ENCODE measurements at regions not wholly inside any gene's neighbourhood (a gene's known extent, or its start where the extent isn't known, plus 50 kb on each side); places are given as distances from the start of the nearest gene placed in this dataset.

DNA sequence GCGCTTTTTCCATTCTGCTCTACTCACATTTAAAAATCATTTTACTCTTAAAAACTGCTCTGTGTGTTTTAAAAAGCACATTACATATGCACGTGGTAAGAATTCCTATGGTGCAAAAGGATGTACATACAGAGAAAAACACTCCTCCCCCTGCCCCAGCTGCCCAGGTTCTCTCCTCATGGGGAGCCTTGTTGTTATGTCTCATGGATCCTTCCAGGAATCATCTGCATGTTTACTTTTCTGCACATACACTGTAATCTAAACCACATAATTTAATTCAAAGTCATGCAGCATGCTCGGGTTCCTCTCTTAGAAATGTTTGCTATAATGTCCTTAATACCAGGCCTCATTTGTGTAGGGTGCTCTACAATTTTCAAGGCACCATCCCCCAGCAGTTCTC lies 243.3 kb downstream of the LOXHD1 start:
- H3K27me3 Mint-ChIP-seq (ENCODE audit: low read depth), result no peaks in the 10 kb centered on the region
- CTCF ChIA-PET, result no interaction called here
- H3K4me3 Mint-ChIP-seq, result no peak overlapping the region
- H3K9me3 Mint-ChIP-seq, result no peaks in the 10 kb centered on the region
- no peaks in the 10 kb centered on the region for H3K4me1 Mint-ChIP-seq (ENCODE audit: low read depth)
- no peak overlapping the region for H3K27ac Mint-ChIP-seq
- intact Hi-C loops (cut with micrococcal nuclease), result no loop called here
- no peak for DNase-seq
- no peaks in the 10 kb centered on the region for H3K36me3 Mint-ChIP-seq (ENCODE audit: low read depth)

DNA sequence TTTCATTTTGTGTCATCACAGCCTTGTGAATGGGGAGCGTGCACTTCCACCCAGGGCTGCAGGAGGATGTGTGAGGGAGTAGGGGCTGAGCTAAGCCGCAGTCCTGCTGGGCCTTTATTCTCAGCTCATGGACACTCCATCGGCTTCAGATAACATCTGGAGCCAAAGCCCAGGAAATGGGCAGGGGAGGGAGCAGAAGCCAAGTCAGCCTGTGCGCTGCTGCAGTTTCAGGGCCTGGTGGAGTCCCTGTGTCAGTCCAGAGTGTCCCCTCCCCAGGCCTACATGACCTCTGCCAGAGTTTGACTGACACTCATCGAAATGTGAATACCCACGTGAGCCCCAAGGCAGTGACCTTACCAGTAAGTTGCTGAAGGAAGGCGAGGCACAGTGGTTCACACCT lies 242.2 kb downstream of the LOXHD1 start:
- Mint-ChIP-seq H3K27me3 (ENCODE audit: low read depth) (no peaks in the 10 kb centered on the region), H3K36me3 (ENCODE audit: low read depth) (no peaks in the 10 kb centered on the region), H3K4me1 (ENCODE audit: low read depth) (no peaks in the 10 kb centered on the region), H3K4me3 (no peak overlapping the region), H3K9me3 (no peaks in the 10 kb centered on the region), H3K27ac (no peak overlapping the region)
- intact Hi-C loops (cut with micrococcal nuclease), result no loop called here
- DNase-seq, result no peak
- CTCF ChIA-PET, result no interaction called here

DNA sequence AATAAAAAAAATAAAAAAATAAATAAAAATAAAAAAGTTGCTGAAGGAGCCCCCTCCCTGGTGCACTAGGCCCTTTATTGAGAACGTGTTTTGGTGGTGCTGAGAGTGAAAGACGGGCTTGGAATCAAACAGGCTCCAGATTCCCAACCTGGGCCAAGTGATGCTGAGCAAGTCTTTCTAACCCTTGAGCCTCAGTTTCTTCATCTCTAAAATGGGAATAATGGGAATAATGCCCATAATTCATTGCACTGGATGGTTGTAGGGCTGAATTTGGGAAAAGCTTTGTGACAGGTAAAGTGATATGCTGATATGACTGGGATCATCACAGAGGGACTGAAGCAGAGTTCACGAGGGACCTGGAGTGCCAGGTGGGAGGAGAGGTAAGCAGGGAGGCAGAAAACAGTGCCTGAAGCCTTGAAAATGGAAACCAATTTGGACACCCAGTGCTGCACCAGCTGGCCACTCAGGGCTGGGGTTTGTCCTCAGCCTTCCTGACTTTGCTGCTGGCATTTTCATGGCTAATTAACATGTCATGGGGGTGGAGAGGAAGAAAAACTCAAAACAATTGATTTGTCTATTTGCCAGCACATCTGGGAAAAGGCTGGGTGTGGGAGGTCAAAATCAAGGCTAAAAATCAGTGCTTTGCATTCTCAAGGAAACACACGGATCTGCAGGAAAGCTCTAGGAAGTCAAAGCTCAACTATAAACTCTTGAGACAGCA lies 241.3 kb downstream of the LOXHD1 start:
- CTCF ChIA-PET, result no interaction called here
- Mint-ChIP-seq H3K4me1 (ENCODE audit: low read depth) (no peaks in the 10 kb centered on the region), H3K9me3 (no peaks in the 10 kb centered on the region), H3K27ac (no peak overlapping the region), H3K27me3 (ENCODE audit: low read depth) (no peaks in the 10 kb centered on the region), H3K4me3 (no peak overlapping the region), H3K36me3 (ENCODE audit: low read depth) (no peaks in the 10 kb centered on the region)
- DNase-seq, result no peak
- intact Hi-C loops (cut with micrococcal nuclease), result no loop called here

DNA sequence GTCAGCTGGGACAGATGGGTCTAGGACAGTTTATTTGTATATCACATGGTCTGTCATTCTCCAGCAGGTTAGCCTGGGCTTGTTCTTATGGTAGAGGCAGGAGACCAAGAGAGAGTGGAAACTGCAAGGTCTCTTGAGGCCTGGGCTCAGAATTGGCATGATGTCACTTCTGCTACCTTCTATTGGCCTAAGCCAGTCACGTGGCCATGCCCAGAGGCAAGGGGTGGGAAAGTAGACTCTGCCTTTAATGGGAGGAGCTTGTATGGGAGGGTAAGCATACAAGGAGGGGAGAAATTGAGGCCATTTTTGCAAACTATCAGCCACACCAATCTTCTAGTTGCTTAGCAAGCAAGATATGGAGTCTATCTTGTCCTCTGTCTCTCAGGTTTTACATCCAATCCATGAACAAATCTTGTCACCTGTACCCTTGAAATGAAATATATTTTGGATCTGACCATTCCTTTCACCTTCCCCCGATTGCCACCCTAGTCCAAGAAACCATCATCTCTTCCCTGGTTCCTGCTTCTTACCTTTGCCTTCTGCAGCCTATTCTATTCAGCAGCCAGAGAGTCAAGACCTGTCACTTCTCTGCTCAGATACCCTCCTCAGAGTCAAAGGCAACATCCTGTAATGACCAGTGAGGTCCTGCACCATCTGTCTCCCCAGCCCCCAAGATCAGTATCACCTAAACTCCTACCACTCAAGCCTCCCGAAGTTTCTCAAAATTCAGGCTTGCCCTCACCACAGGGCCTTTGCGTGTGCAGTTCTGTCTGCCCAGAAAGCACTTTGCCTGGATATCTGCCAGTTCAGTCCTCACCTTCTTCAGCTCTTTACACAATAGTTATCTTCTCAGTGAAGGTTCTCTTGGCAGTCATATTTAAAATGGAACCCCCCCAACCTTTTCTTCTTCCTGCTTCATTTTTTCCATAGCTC lies 240.0 kb downstream of the LOXHD1 start:
- DNase-seq, result no peak
- CTCF ChIA-PET, result no interaction called here
- Mint-ChIP-seq H3K27me3 (ENCODE audit: low read depth) (no peaks in the 10 kb centered on the region), H3K9me3 (no peaks in the 10 kb centered on the region), H3K4me1 (ENCODE audit: low read depth) (no peaks in the 10 kb centered on the region), H3K27ac (no peak overlapping the region), H3K4me3 (no peak overlapping the region), H3K36me3 (ENCODE audit: low read depth) (no peaks in the 10 kb centered on the region)
- intact Hi-C loops (cut with micrococcal nuclease), result no loop called here

DNA sequence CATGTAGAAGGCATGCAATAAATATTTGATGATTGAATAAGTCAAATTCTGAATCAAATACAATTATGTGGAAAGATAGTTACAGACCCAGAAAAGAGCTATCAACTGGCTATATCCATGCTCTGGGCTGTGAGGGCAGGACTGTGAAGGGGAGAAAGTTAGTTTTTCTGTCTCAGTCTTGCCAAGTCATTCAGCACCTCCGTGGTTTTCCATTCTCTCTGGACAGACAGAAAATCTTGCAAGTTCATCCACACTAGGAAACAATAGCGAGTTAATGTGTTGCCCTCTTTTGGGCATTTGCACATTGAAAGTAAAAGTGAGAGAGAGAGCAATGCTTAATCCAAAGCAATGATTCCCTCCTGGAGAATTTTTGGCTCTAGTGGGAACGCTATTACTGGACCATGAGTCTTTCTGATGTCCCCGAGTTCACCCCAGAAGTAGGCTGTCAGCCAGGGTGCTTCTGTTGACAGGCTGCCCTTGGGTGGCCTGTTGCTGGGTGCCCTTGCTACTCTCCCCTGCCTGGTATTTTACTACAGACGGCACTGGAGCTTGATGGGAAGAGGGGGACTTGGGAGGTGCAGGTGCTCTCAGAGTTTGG lies 238.3 kb downstream of the LOXHD1 start:
- DNase-seq, result no peak
- Mint-ChIP-seq H3K36me3 (ENCODE audit: low read depth) (no peaks in the 10 kb centered on the region), H3K27ac (no peak overlapping the region), H3K4me3 (no peak overlapping the region), H3K9me3 (no peaks in the 10 kb centered on the region), H3K4me1 (ENCODE audit: low read depth) (peaks cover 2% of the 10 kb centered on the region), H3K27me3 (ENCODE audit: low read depth) (no peaks in the 10 kb centered on the region)
- intact Hi-C loops (cut with micrococcal nuclease), result no loop called here
- CTCF ChIA-PET, result no interaction called here

DNA sequence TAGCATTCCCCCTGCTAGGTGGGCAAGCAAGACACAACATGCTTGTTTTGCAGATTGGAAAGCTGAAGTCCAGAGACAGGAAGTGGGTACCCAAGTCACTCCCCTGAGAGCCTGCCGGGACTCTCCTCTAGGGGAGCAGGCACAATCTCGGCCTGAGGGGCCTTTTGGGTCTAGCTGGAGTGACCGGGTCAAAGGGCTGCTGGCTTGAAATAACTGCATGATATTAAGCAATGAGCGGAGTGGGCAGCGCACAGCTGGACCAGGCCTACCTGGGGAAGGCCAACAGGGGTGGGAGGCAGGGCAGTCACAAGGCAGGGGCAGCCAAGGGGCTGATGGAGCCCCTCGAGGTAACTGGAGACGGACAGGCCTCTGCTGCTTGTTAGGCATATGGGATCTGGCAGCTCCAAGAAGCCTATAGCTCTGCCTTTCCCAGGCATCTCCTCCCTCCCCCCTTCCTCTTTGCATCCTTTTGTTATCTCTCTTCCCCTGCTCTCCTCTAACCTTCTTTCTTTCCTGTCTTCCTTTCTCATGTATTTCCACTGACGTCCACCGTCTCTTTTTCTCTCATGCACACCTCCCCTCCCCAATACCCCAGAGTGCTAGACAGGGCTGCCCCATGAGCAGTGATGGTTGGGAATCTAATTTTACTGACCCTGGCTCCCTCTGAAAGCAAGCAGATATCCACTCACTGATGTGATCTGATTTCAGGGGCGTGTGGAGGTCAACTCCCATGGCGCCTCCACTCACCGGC lies 237.5 kb downstream of the LOXHD1 start:
- no peaks in the 10 kb centered on the region for H3K9me3 Mint-ChIP-seq
- H3K4me1 Mint-ChIP-seq (ENCODE audit: low read depth), result peaks cover 2% of the 10 kb centered on the region
- intact Hi-C loops (cut with micrococcal nuclease), result no loop called here
- CTCF ChIA-PET, result no interaction called here
- no peak overlapping the region for H3K4me3 Mint-ChIP-seq
- no peaks in the 10 kb centered on the region for H3K27me3 Mint-ChIP-seq (ENCODE audit: low read depth)
- H3K27ac Mint-ChIP-seq, result no peak overlapping the region
- DNase-seq, result no peak
- H3K36me3 Mint-ChIP-seq (ENCODE audit: low read depth), result no peaks in the 10 kb centered on the region

DNA sequence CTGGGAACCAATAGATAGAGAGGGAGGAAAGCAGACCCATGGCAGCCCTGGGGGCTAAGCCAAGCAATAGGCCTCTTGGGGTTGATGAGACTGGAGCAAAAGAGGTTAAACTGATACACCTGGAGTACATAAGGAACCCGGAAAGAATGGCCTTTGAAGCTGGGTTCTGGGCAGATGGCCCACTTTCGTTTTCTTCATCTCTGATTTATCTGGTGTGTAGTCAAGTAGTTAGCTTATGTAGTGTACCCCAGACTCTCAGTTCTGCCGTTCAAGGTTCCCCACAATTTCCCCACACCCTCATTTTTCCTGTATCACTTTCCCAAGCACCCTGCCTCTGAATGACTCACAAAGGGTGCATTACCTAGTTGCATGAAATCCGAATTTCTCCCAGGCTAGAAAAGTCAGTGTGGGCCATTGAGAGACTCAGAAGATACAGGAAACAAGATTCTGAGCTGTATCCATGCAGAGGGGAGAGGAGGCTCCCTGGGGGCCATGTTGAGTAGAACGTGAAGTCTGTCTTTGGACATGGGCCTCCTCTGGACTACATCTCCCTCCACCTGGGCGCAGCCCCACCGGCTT lies 235.0 kb downstream of the LOXHD1 start:
- no peak for DNase-seq
- peaks cover 2% of the 10 kb centered on the region for H3K4me1 Mint-ChIP-seq (ENCODE audit: low read depth)
- H3K27me3 Mint-ChIP-seq (ENCODE audit: low read depth), result no peaks in the 10 kb centered on the region
- no peak overlapping the region for H3K4me3 Mint-ChIP-seq
- no peak overlapping the region for H3K27ac Mint-ChIP-seq
- intact Hi-C loops (cut with micrococcal nuclease), result no loop called here
- CTCF ChIA-PET, result no interaction called here
- no peaks in the 10 kb centered on the region for H3K36me3 Mint-ChIP-seq (ENCODE audit: low read depth)
- H3K9me3 Mint-ChIP-seq, result no peaks in the 10 kb centered on the region

DNA sequence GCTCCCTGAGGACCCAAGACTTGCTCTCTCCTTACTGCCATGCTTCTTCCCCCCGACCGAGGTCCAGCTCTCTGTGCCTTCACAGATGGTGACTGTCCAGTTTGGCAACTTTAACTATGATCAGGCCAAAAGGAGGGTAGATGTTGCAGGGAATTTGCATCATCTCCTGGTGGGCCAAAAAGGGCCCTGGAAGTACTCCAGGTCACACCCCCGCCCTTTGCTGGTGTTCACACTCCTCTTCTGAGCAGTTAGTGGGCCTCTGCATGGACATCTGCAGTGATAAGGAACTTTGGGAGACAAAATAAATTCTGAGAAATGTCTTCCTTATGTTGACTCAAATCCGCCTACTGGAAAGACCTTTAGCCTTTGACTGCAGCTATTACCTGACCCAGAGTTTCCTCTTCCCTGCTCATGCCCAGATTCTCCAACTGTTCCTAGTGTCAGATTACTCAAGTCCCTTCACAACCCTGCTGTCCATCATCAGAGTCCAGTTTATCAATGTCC lies 234.4 kb downstream of the LOXHD1 start:
- Mint-ChIP-seq H3K4me1 (ENCODE audit: low read depth) (peaks cover 2% of the 10 kb centered on the region), H3K4me3 (no peak overlapping the region), H3K27me3 (ENCODE audit: low read depth) (no peaks in the 10 kb centered on the region), H3K27ac (no peak overlapping the region), H3K9me3 (no peaks in the 10 kb centered on the region), H3K36me3 (ENCODE audit: low read depth) (no peaks in the 10 kb centered on the region)
- no peak for DNase-seq
- intact Hi-C loops (cut with micrococcal nuclease), result no loop called here
- CTCF ChIA-PET, result no interaction called here

DNA sequence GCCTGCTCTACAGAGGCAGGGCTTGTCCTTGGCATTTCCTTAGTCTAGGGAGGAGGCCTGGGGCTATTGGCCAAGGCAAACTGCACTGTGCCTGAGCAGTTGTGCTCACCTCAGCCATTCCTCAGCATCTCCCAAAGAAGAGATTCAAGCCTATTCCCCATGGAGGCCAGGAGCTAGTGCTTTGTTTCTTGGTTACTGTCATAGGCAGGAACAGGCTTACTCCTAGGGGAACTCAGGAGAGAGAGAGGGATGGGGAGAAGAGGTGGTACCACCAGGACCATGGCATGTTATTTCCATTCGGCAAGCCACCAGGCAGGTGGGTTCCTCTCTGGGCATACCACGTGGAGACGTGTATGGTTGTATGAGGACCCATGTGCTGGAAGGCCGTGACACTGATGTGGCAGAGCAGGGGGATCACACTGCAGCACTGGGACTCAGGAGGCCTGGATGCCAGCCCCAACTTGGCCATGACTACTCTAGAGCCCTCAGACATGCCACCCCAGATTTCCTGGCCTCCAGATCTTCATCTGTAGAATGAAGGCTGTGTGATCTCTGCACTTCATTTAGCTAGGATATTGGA lies 233.7 kb downstream of the LOXHD1 start:
- no peaks in the 10 kb centered on the region for H3K27me3 Mint-ChIP-seq (ENCODE audit: low read depth)
- H3K36me3 Mint-ChIP-seq (ENCODE audit: low read depth), result no peaks in the 10 kb centered on the region
- peaks cover 2% of the 10 kb centered on the region for H3K4me1 Mint-ChIP-seq (ENCODE audit: low read depth)
- no peak overlapping the region for H3K27ac Mint-ChIP-seq
- no peak overlapping the region for H3K4me3 Mint-ChIP-seq
- DNase-seq, result no peak
- CTCF ChIA-PET, result no interaction called here
- H3K9me3 Mint-ChIP-seq, result no peaks in the 10 kb centered on the region
- intact Hi-C loops (cut with micrococcal nuclease), result no loop called here

DNA sequence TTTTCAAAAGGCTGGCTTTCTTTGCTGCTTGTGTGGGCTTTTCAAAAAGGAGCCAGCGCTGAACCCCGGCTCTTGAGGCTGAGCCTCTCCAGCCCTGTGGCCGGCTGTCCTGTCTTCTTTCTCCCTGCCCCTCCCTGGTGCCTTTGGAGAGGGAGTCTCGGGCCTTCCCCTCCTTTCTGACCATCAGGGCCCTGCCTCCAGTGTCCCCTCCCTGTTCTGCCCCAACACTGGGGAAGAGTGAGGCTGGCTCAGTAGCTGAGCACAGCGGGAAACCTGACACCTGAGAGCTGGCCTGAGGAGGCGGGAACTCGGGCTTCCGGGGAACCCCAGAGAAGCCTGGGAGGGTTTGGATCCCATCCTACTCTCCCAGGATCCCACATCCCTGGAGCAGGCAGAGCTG lies 232.1 kb downstream of the LOXHD1 start:
- intact Hi-C loops (cut with micrococcal nuclease), result no loop called here

DNA sequence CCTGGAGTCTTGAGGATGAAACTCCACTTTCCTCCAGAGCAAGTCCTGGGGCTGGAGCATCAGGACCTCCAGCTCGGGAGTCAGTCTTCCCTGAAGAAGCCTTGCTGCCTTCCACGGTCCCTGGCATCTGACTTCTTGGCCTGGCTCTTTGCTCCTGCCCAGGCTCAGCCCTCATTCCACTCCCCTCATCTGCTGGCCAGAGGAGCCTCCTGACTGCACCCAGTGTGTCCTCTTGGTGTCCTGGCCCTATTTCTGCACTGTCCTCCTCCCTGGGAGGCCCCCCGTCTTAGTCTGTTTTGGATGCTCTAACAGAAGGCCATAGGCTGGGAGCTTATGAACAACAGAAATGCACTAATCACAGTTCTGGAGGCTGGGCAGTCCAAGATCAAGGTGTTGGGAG lies 231.5 kb downstream of the LOXHD1 start:
- peaks cover 2% of the 10 kb centered on the region for H3K4me1 Mint-ChIP-seq (ENCODE audit: low read depth)
- CTCF ChIA-PET, result no interaction called here
- no peak for DNase-seq
- intact Hi-C loops (cut with micrococcal nuclease), result no loop called here
- H3K9me3 Mint-ChIP-seq, result no peaks in the 10 kb centered on the region
- H3K4me3 Mint-ChIP-seq, result no peak overlapping the region
- no peak overlapping the region for H3K27ac Mint-ChIP-seq
- no peaks in the 10 kb centered on the region for H3K27me3 Mint-ChIP-seq (ENCODE audit: low read depth)
- no peaks in the 10 kb centered on the region for H3K36me3 Mint-ChIP-seq (ENCODE audit: low read depth)

More for the DNA sequence above, 232.1 kb downstream of the LOXHD1 start:
- no peak for DNase-seq
- H3K4me1 Mint-ChIP-seq (ENCODE audit: low read depth), result peaks cover 2% of the 10 kb centered on the region
- H3K4me3 Mint-ChIP-seq, result no peak overlapping the region
- no peaks in the 10 kb centered on the region for H3K27me3 Mint-ChIP-seq (ENCODE audit: low read depth)
- no peaks in the 10 kb centered on the region for H3K36me3 Mint-ChIP-seq (ENCODE audit: low read depth)
- CTCF ChIA-PET, result no interaction called here
- H3K27ac Mint-ChIP-seq, result no peak overlapping the region
- H3K9me3 Mint-ChIP-seq, result no peaks in the 10 kb centered on the region

All from activated naive CD4-positive, alpha-beta T cell treated with anti-CD3 and anti-CD28 coated beads for 36 hours (primary cell).